ENCODE measurements at regions not wholly inside any gene's neighbourhood (a gene's known extent, or its start where the extent isn't known, plus 50 kb on each side); places are given as distances from the start of the nearest gene placed in this dataset.
"Not testable (repeated sequence)": the region's sequence is repeated elsewhere in the genome, so short reads cannot be mapped to it uniquely, and the experiment has no call there.

DNA sequence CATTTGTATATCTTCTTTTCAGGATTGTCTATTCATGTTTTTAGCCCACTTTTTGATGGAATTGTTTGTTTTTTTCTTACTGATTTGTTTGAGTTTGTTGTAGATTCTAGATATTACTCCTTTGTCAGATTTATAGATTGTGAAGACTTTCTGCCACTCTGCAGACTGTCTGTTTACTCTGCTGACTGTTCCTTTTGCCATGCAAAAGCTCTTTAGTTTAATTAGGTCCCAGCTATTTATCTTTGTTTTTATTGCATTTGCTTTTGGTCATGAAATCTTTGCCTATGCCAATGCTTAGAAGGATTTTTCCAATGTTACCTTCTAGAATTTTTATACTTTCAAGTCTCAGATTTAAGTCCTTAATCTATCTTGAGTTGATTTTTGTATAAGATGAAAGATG, 564.0 kb upstream of the NECTIN3 start:
- H3K27ac Mint-ChIP-seq; H3K4me1 Mint-ChIP-seq (ENCODE audit: low read depth); H3K27me3 Mint-ChIP-seq; intact Hi-C loops (cut with micrococcal nuclease); H3K4me3 Mint-ChIP-seq; H3K36me3 Mint-ChIP-seq (ENCODE audit: low read depth): not testable (repeated sequence)
- H3K9me3 Mint-ChIP-seq: peaks cover 52% of the 10 kb centered on the region

DNA sequence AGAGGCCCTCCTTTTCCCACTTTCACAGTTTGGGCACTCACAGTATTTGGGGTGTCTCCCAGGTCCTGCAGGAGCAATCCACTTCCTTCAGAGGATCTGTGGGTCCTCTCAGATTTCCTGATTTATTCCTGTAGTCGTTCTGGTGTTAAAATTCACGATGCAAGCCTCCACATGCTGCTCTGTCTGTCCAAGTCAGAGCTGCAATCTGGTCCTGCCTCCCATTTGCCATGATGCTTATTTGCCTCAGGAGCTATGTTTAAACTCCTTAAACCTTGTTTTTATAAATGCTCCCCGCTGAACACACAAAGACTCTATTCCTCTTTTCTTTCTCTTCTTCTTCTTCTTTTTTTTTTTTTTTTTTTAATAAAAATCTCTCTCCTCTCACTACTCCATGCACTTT, 558.7 kb upstream of the NECTIN3 start:
- intact Hi-C loops (cut with micrococcal nuclease): no loop called here
- Mint-ChIP-seq H3K27me3 (no peaks in the 10 kb centered on the region), H3K27ac (no peak overlapping the region), H3K36me3 (ENCODE audit: low read depth) (no peaks in the 10 kb centered on the region), H3K4me1 (ENCODE audit: low read depth) (no peaks in the 10 kb centered on the region), H3K9me3 (peaks cover 51% of the 10 kb centered on the region), H3K4me3 (no peak overlapping the region)

DNA sequence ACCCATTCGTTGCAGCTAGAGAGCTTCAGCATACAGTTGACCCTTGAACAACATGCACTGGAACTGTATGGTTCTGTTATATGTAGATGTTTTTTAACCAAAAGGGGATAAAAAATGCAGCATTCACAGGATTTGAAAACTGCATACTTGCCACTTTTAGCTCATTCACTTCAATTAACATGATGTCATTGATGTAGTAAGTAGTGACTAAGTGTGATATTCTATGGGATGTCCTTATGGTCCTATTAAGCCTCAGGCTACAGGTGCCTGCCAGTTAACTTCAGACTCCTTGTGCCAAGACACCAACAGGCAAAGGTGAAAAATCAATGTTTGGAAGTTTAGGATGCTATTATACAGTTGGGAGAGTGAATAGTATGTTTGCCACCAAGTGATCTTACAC, 553.6 kb upstream of the NECTIN3 start:
- intact Hi-C loops (cut with micrococcal nuclease): no loop called here
- H3K9me3 Mint-ChIP-seq: peaks cover 12% of the 10 kb centered on the region
- no peaks in the 10 kb centered on the region for H3K27me3 Mint-ChIP-seq
- no peak overlapping the region for H3K27ac Mint-ChIP-seq
- H3K36me3 Mint-ChIP-seq (ENCODE audit: low read depth): no peaks in the 10 kb centered on the region
- no peaks in the 10 kb centered on the region for H3K4me1 Mint-ChIP-seq (ENCODE audit: low read depth)
- H3K4me3 Mint-ChIP-seq: no peak overlapping the region

DNA sequence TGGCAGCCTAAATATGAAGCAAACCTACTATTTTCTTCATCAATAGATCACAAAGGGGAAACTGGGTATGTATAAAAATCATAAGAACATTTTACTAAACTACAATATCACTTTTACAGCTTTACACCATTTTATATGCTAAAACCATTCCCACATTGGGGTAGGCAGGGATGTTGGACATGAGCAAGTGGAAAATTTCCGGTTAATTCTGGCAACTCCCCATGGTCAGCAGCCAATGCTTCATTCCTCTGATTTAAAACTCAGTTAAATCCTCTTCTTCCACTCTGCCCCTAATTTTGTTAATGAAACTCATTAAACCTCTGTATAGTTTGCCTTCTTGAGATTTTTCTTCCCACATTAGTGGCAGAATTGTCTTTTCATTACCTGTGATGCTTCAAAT, 552.5 kb upstream of the NECTIN3 start:
- no peak overlapping the region for H3K4me3 Mint-ChIP-seq
- H3K36me3 Mint-ChIP-seq (ENCODE audit: low read depth): no peaks in the 10 kb centered on the region
- H3K4me1 Mint-ChIP-seq (ENCODE audit: low read depth): no peaks in the 10 kb centered on the region
- intact Hi-C loops (cut with micrococcal nuclease): no loop called here
- H3K27me3 Mint-ChIP-seq: no peaks in the 10 kb centered on the region
- no peak overlapping the region for H3K27ac Mint-ChIP-seq
- peaks cover 14% of the 10 kb centered on the region for H3K9me3 Mint-ChIP-seq

DNA sequence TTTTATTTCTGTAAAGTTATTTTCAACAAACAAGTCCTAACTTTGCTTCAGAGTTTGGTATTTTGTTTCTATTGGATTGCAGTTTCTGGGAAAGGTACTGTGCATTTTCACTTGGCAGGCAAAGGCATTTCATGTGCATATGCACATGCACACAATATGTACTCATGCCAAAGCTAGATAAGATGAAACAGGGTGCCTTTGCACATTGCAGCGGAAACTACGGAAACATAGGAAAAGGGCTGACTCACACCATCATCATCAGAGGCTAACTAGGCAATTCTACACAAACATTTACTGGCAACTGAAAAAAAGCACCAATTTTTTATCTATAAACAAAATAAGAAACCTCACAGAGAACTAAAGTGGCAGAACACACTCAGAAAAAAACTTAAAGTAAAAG, 550.6 kb upstream of the NECTIN3 start:
- no peak overlapping the region for H3K27ac Mint-ChIP-seq
- peaks cover 17% of the 10 kb centered on the region for H3K9me3 Mint-ChIP-seq
- H3K4me1 Mint-ChIP-seq (ENCODE audit: low read depth): no peaks in the 10 kb centered on the region
- intact Hi-C loops (cut with micrococcal nuclease): no loop called here
- H3K36me3 Mint-ChIP-seq (ENCODE audit: low read depth): no peaks in the 10 kb centered on the region
- no peak overlapping the region for H3K4me3 Mint-ChIP-seq
- no peaks in the 10 kb centered on the region for H3K27me3 Mint-ChIP-seq

DNA sequence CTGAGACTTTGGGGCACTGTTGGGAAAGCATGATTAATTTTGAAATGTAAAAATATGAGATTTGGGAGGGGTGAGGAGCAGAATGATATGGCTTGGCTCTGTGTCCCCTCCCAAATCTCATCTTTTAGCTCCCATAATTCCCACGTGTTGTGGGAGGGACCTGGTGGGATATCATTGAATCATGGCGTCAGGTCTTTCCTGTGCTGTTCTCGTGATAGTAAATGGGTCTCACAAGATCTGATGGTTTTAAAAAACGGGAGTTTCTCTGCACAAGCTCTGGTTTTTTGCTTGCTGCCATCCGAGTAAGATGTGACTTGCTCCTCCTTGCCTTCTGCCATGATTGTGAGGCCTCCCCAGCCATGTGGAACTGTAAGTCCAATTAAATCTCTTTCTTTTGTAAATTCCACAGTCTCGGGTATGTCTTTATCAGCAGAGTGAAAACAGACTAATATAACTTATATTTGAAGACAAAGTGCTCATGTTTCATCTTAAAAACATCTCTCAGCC, 546.0 kb upstream of the NECTIN3 start:
- H3K4me1 Mint-ChIP-seq (ENCODE audit: low read depth); H3K36me3 Mint-ChIP-seq (ENCODE audit: low read depth); H3K27me3 Mint-ChIP-seq; H3K27ac Mint-ChIP-seq; H3K4me3 Mint-ChIP-seq; intact Hi-C loops (cut with micrococcal nuclease): not testable (repeated sequence)
- peaks cover 17% of the 10 kb centered on the region for H3K9me3 Mint-ChIP-seq

DNA sequence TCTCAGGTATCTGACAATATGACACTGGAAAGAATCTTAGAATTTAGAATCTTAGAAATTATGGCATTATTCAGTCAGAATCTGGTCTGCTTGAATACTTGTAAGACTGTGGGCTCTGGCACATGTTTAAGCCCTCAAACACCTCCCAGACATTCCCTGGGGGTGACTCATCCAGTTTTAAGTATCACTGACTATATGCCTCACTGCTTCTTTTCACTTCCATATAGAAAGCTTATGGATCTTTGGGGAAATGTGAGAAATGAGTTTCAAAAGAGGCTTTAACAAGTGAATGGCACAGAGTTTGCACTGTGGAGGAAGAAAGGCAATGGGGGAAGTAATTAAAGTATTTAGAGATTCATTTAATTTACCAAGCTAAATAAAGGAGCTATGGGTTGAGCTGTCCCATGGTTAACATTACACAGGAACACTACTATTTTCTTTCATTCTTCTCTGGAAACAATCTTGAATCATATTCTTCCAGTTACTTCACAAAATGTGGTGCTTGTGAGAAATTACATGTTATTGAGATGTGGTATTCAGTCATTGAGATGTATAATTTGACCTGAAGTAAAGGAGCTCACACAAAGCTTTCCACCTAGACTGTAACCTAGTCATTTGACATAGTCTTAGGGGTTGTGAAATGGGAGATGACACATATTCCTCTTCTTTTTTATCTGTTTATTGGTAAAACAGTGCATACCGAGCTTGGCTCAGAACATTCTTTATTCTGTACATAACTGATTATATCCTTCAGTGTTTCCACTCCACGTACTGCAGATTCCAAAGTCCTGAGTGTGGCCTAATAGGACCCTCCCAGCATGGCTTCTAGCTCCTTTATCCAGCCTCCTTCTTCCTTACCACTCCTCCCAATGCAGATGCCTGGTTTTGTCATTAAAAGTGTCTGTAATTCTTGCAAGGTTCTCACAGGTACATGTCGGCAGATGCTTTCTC, 544.6 kb upstream of the NECTIN3 start:
- Mint-ChIP-seq H3K27ac (no peak overlapping the region), H3K27me3 (no peaks in the 10 kb centered on the region), H3K4me1 (ENCODE audit: low read depth) (no peaks in the 10 kb centered on the region), H3K9me3 (peaks cover 17% of the 10 kb centered on the region), H3K4me3 (no peak overlapping the region), H3K36me3 (ENCODE audit: low read depth) (no peaks in the 10 kb centered on the region)
- intact Hi-C loops (cut with micrococcal nuclease): no loop called here

DNA sequence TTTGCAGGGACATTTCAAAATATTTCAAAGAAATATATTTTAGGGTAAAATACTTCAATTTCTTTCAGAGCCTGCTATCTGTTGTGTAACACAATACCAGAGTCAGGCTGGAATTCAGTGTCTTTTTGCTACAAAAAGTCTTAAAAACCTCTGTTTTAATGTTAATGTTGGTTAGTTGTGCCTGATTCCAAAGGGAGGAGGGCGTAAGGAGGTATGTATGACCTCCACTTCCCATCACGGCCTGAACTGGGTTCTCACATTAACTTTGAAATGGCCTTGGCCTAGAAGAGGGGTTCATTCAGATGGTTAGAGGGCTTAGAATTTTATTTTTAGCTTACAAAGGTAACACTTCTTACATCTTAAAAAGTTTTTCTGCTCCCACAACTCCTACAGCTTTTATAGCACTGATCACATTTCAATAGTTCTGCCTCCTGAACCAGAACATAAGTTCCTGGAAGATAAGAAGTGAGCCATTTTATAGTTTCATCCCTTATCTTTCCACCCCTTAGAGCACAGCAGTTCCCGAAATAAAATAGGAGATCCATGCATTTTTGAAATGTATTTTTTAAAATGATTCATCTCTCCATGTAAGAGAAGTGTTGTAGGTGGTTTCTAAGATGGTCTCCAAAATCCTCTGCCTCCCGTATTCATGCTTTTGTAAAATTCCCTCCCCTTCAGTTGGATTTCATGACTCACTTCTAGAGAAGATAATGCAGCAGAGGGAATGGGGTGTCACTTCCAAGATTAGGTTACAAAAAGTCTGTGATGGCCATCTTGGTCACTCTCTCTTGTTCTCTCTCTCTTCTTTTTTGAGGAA, 543.1 kb upstream of the NECTIN3 start:
- Mint-ChIP-seq H3K4me1 (ENCODE audit: low read depth) (no peaks in the 10 kb centered on the region), H3K27me3 (no peaks in the 10 kb centered on the region), H3K36me3 (ENCODE audit: low read depth) (no peaks in the 10 kb centered on the region), H3K9me3 (peaks cover 9% of the 10 kb centered on the region), H3K4me3 (no peak overlapping the region), H3K27ac (no peak overlapping the region)
- intact Hi-C loops (cut with micrococcal nuclease): no loop called here

DNA sequence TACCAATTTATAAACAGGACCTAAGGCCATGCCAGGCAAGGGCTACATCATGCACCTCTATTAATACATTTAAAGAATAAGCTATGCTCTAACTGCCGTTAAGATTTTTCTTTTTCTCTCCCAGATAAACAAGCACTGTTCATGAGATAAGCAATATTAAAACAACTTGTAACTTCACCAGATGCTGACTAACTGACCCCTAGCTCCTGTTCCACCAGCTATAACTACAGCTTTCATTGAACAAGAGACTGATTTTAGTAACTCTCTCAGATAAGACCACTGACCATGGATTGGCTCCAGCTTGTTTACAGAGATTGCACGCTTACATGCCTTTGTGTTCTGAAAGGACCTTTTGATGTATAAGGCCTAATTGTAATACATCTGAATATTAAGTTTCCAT, 540.7 kb upstream of the NECTIN3 start:
- H3K36me3 Mint-ChIP-seq (ENCODE audit: low read depth): no peaks in the 10 kb centered on the region
- intact Hi-C loops (cut with micrococcal nuclease): no loop called here

DNA sequence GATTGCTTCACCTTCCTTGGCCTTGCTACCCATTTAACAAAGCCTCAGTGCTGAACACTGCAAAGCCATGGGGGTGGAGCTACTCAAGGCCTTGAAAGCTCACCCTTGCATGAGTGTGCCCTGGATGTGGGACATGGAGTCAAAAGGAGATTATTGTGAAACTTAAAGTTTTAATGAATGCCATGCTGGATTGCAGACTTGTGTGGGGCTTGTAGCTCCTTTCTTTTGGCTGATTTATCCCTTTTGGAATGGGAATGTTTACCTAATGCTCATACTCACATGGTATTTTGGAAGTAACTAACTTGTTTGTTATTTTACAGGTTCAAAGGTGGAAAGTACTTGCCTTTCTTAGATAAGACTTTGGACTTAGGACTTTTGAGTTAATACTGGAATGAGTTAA, 538.5 kb upstream of the NECTIN3 start:
- intact Hi-C loops (cut with micrococcal nuclease): no loop called here
- no peak overlapping the region for H3K4me3 Mint-ChIP-seq
- peaks cover 8% of the 10 kb centered on the region for H3K9me3 Mint-ChIP-seq
- no peak overlapping the region for H3K27ac Mint-ChIP-seq
- no peaks in the 10 kb centered on the region for H3K4me1 Mint-ChIP-seq (ENCODE audit: low read depth)
- H3K36me3 Mint-ChIP-seq (ENCODE audit: low read depth): no peaks in the 10 kb centered on the region
- no peaks in the 10 kb centered on the region for H3K27me3 Mint-ChIP-seq

More for the DNA sequence above, 540.7 kb upstream of the NECTIN3 start:
- H3K4me3 Mint-ChIP-seq: no peak overlapping the region
- H3K4me1 Mint-ChIP-seq (ENCODE audit: low read depth): no peaks in the 10 kb centered on the region
- H3K9me3 Mint-ChIP-seq: no peaks in the 10 kb centered on the region
- no peaks in the 10 kb centered on the region for H3K27me3 Mint-ChIP-seq
- no peak overlapping the region for H3K27ac Mint-ChIP-seq

DNA sequence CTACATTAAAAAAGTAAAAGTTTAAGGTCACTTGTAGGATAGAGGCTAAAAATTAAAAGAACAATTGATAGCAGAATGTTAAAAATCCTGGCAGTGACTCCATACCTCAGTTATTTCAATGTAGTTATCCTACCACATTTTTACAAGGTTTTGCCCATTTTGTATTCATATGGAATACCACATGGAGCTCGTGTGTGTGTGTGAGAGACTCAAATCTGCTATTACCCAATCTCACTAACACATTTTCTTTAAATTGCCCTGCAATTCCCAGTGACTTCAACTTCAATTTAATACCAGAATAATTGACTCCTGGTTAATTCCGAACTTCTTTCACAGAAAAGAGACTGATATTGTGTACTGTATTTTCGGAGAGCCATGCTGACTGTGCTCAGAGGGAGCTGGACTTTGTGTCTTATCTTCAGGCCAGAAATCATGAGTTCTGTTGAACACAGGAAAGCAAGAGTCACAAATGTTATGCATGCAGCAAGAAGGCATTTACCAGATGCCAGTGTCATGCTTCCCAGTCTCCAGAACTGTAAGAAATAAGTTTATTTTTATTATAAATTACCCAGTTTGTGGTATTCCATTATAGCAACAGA, 529.0 kb upstream of the NECTIN3 start:
- Mint-ChIP-seq H3K9me3 (peaks cover 6% of the 10 kb centered on the region), H3K36me3 (ENCODE audit: low read depth) (no peaks in the 10 kb centered on the region), H3K4me3 (no peak overlapping the region), H3K27me3 (no peaks in the 10 kb centered on the region), H3K27ac (no peak overlapping the region), H3K4me1 (ENCODE audit: low read depth) (no peaks in the 10 kb centered on the region)
- intact Hi-C loops (cut with micrococcal nuclease): no loop called here

DNA sequence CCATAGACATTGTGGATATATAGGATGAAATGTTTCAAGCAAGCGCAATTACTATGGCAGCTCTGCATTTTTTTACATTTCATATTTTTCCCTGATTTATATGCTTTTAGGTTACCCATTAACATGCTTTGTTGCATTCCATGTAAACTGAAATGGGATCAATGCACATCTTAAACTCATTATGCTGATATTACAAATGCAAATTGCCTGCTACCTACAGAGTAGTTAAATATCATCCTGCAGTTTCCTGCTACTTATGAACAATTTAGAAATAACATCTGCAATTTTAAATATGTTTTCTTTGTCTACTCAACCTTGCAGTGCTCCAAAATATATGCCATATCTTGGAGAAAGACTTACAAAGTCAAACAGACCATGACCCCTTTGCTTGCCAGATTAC, 526.9 kb upstream of the NECTIN3 start:
- Mint-ChIP-seq H3K36me3 (ENCODE audit: low read depth) (no peaks in the 10 kb centered on the region), H3K9me3 (no peaks in the 10 kb centered on the region), H3K4me1 (ENCODE audit: low read depth) (no peaks in the 10 kb centered on the region), H3K27me3 (no peaks in the 10 kb centered on the region), H3K27ac (no peak overlapping the region), H3K4me3 (no peak overlapping the region)
- intact Hi-C loops (cut with micrococcal nuclease): no loop called here

DNA sequence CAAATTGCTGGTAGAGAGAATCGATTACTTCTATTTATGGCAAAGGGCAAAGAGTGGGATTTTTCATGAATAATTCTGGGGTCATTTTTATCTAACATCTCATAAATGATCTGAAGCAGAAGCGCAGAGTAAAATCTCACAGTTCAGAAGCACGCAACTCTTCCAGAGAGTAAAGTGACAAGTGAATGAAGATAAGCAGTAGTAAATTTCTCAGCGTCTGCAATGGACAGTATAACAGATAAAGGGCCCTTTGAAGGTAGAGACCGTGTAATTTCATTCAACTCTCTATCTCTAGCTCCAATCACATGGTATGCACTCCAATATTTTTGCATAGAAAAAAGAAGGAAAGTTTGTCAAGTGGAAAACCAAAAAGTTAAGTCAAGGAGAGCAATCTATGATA, 521.1 kb upstream of the NECTIN3 start:
- intact Hi-C loops (cut with micrococcal nuclease): no loop called here

DNA sequence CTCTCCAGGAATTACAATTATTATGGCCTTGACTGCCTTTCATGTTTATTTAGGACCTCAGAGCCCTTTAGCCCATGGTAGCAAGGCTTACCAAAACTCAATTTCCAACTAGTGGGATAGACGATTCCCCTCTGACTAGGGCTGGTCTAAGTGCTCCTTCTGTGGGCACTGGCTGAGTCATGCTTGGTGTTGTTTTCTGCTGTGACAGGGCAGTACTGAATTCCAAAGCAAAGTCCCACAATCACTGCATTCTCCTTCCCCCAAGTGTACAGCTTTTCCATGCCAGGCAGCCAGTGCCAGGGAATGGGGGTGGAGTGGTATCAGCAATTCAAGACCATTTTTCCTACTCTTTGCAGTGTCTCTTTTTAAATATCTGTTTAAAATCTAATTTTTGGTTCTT, 509.0 kb upstream of the NECTIN3 start:
- no peaks in the 10 kb centered on the region for H3K4me1 Mint-ChIP-seq (ENCODE audit: low read depth)
- no peak overlapping the region for H3K27ac Mint-ChIP-seq
- H3K27me3 Mint-ChIP-seq: no peaks in the 10 kb centered on the region
- peaks cover 37% of the 10 kb centered on the region for H3K9me3 Mint-ChIP-seq
- no peak overlapping the region for H3K4me3 Mint-ChIP-seq
- intact Hi-C loops (cut with micrococcal nuclease): no loop called here
- no peaks in the 10 kb centered on the region for H3K36me3 Mint-ChIP-seq (ENCODE audit: low read depth)

More for the DNA sequence above, 521.1 kb upstream of the NECTIN3 start:
- Mint-ChIP-seq H3K27me3 (no peaks in the 10 kb centered on the region), H3K4me3 (no peak overlapping the region), H3K4me1 (ENCODE audit: low read depth) (no peaks in the 10 kb centered on the region), H3K9me3 (peaks cover 15% of the 10 kb centered on the region), H3K36me3 (ENCODE audit: low read depth) (no peaks in the 10 kb centered on the region), H3K27ac (no peak overlapping the region)
